Common myeloid progenitor, CD34-positive (primary cell): ENCODE measurements at regions not wholly inside any gene's neighbourhood (a gene's known extent, or its start where the extent isn't known, plus 50 kb on each side); places are given as distances from the start of the nearest gene placed in this dataset.

ENCODE experiments used
- CTCF ChIA-PET: fragments of 350-600 bp; sonication (Branson Sonifier 250); formaldehyde crosslinking; loops from one replicate; lab custom pipeline; 2021; ENCODE audit warnings: antibody characterized with exemption; lab: Charles Lee
- POLR2A ChIA-PET: fragments of 350-600 bp; sonication (Branson Sonifier 250); formaldehyde crosslinking; loops from one replicate; lab custom pipeline; 2021; ENCODE audit warnings: antibody characterized with exemption; lab: Charles Lee
- DNase-seq, 3 donors: peaks; one replicate each; pipeline versions ENCODE4 v3.0.0 to v3.0.0-alpha.2; 2013
- H3K27ac ChIP-seq, 2 experiments: 1 replicate in 1 of 2; 2 replicates in 1 of 2; pipeline ENCODE4 v1.7.0; 2013; ENCODE audit warnings: inconsistent platforms in 2 of 2, low read length in 2 of 2, mild to moderate bottlenecking in 2 of 2, low read depth in 1 of 2, moderate library complexity in 1 of 2; ENCODE audit not compliant: severe bottlenecking in 2 of 2, insufficient read depth in 1 of 2, poor library complexity in 1 of 2
- H3K27me3 ChIP-seq, 5 experiments: replicated peaks in 2 of 5; 1 replicate in 3 of 5; 2 replicates in 2 of 5; pipeline versions ENCODE4 v1.6.1 to v1.7.0; 2013; ENCODE audit warnings: low read length in 4 of 5, mild to moderate bottlenecking in 2 of 5, moderate library complexity in 2 of 5, inconsistent platforms in 1 of 5; ENCODE audit not compliant: insufficient read depth in 5 of 5, control insufficient read depth in 4 of 5
- H3K36me3 ChIP-seq, 4 experiments: 1 replicate in 2 of 4; 2 replicates in 2 of 4; pipeline versions ENCODE4 v1.6.1 to v1.7.0; 2013; ENCODE audit warnings: low read length in 3 of 4, control low read depth in 1 of 4, mild to moderate bottlenecking in 1 of 4; ENCODE audit not compliant: control insufficient read depth in 4 of 4, insufficient read depth in 4 of 4
- H3K4me1 ChIP-seq, 4 experiments: 1 replicate in 3 of 4; 2 replicates in 1 of 4; pipeline versions ENCODE4 v1.6.1 to v1.7.1; 2013; ENCODE audit warnings: low read length in 3 of 4, mild to moderate bottlenecking in 3 of 4, control low read depth in 1 of 4, inconsistent platforms in 1 of 4, moderate library complexity in 1 of 4; ENCODE audit not compliant: control insufficient read depth in 4 of 4, insufficient read depth in 4 of 4; ENCODE audit errors: control extremely low read depth in 1 of 4
- H3K4me3 ChIP-seq, 7 experiments: 1 replicate in 4 of 7; 2 replicates in 3 of 7; pipeline versions ENCODE4 v1.5.1 to v1.7.0; 2013; ENCODE audit warnings: mild to moderate bottlenecking in 7 of 7, low read length in 6 of 7, moderate library complexity in 6 of 7, inconsistent platforms in 2 of 7, low read depth in 2 of 7, control low read depth in 1 of 7; ENCODE audit not compliant: insufficient read depth in 4 of 7, control insufficient read depth in 1 of 7; ENCODE audit errors: extremely low read depth in 1 of 7
- H3K9me3 ChIP-seq, 5 experiments: 1 replicate in 4 of 5; 2 replicates in 1 of 5; pipeline versions ENCODE4 v1.6.1 to v1.7.1; 2013; ENCODE audit warnings: low read length in 4 of 5, mild to moderate bottlenecking in 2 of 5, inconsistent platforms in 1 of 5, low read depth in 1 of 5, moderate library complexity in 1 of 5; ENCODE audit not compliant: control insufficient read depth in 4 of 5, insufficient read depth in 2 of 5; ENCODE audit errors: control extremely low read depth in 1 of 5
- WGBS: methylation state at CpG from one replicate; pipeline ENCODE4 v1.1.5; 2013; ENCODE audit not compliant: insufficient coverage; 5-methylcytosine and 5-hydroxymethylcytosine counted together

- no peak for DNase-seq
- POLR2A ChIA-PET = no interaction called here
- H3K4me3 ChIP-seq = no peak overlapping the region
- CTCF ChIA-PET = no interaction called here
- H3K4me1 ChIP-seq = no peaks in the 10 kb centered on the region
- no peaks in the 10 kb centered on the region for H3K36me3 ChIP-seq
- WGBS = 100% methylated on average over 1 of the region's 3 CpGs
- H3K27ac ChIP-seq = no peak overlapping the region
- H3K9me3 ChIP-seq = no peaks in the 10 kb centered on the region
- peaks cover 4 to 53% (median 12%) of the 10 kb centered on the region in 5 experiments for H3K27me3 ChIP-seq
Observed at GRCh38 chr15:98586066-98586465, 62.3 kb upstream of the IGF1R start.

GRCh38 chr15:98592136-98592535, 56.2 kb upstream of the IGF1R start:
- no peaks in the 10 kb centered on the region for H3K36me3 ChIP-seq
- CTCF ChIA-PET = no interaction called here
- no peak overlapping the region for H3K4me3 ChIP-seq
- no peak for DNase-seq
- peaks cover 0 to 8% (median 2%) of the 10 kb centered on the region in 5 experiments for H3K27me3 ChIP-seq
- 95% methylated on average over 10 of the region's 12 CpGs for WGBS
- POLR2A ChIA-PET = no interaction called here
- no peaks in the 10 kb centered on the region for H3K9me3 ChIP-seq
- H3K4me1 ChIP-seq = no peaks in the 10 kb centered on the region
- no peak overlapping the region for H3K27ac ChIP-seq

DNA sequence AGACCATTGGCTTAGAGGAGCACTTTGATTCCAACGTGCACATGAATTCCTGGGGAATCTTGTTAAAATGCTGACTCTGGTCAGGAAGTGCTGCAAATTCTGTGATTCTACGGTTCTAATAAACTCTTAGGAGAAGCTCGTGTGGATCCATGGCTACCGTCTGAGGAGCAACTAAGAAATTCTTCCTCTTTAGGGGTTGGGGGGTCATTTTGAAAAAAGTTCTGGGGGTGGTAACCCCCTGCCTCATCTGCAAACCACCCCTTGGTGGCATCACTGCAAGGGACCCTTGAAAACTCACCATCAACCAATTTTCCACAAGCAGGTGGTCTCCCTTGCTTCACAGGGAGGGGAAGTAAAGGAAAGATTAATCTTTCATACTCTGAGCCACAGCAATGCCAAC, 52.2 kb upstream of the IGF1R start:
- no peaks in the 10 kb centered on the region for H3K9me3 ChIP-seq
- H3K36me3 ChIP-seq = no peaks in the 10 kb centered on the region
- CTCF ChIA-PET = interaction anchor here (1.3 to 1.8 kb wide), 2 partner anchors 14 to 15 kb away, joined by 4 read pairs; no protein-coding TSS in a partner anchor
- H3K4me3 ChIP-seq = no peak overlapping the region
- H3K27ac ChIP-seq = no peak overlapping the region
- H3K27me3 ChIP-seq = peaks cover 0 to 6% (median 2%) of the 10 kb centered on the region in 5 experiments
- 96% methylated on average over 3 of the region's 4 CpGs for WGBS
- peaks cover 5 to 13% (median 9%) of the 10 kb centered on the region in 4 experiments for H3K4me1 ChIP-seq
- no peak for DNase-seq
- POLR2A ChIA-PET = interaction anchor here (0.6 kb wide), 1 partner anchor 54 kb away, joined by 7 read pairs; no protein-coding TSS in a partner anchor

DNA sequence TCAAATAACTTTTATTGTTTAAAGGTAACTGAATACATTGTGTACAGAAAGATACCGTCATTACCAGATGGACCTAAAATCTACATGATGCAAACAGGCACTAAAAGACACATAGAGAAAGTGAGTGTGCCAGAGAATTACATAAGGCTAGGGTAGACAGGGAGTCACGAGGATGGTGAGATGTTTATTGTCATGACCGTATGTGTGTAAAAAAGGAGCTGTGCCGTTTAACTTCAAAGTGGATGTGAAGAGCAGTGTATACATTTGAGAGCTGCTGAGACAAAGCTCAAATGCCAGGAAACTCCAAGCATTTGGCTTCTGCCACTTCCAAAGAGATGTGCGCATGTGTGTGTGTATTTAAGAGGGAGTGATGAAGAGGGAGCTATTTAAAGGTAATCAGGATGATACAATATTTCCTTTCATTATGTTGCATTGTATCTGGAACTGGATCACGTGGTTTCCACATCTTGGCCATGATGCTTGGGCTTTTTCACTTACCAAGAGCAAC, 51.4 kb upstream of the IGF1R start:
- no peaks in the 10 kb centered on the region for H3K9me3 ChIP-seq
- H3K4me1 ChIP-seq = peaks cover 5 to 13% (median 9%) of the 10 kb centered on the region in 4 experiments
- no peaks in the 10 kb centered on the region for H3K36me3 ChIP-seq
- DNase-seq = no peak
- 90% methylated on average over 5 of the region's 6 CpGs for WGBS
- ChIA-PET POLR2A (interaction anchor here (0.6 kb wide), 1 partner anchor 54 kb away, joined by 7 read pairs; no protein-coding TSS in a partner anchor), CTCF (interaction anchor here (1.0 to 1.3 kb wide), 2 partner anchors 15 to 35 kb away, joined by 3 to 4 read pairs; no protein-coding TSS in a partner anchor)
- H3K4me3 ChIP-seq = no peak overlapping the region
- H3K27me3 ChIP-seq = peaks cover 0 to 3% (median 2%) of the 10 kb centered on the region in 5 experiments
- no peak overlapping the region for H3K27ac ChIP-seq

GRCh38 chr15:98597666-98598065, 50.7 kb upstream of the IGF1R start:
- POLR2A ChIA-PET = no interaction called here

More at GRCh38 chr15:98597666-98598065, 50.7 kb upstream of the IGF1R start:
- Histone ChIP-seq H3K4me3 (no peak overlapping the region), H3K4me1 (peaks cover 5 to 13% (median 9%) of the 10 kb centered on the region in 4 experiments), H3K27me3 (peaks cover 0 to 3% (median 0%) of the 10 kb centered on the region in 5 experiments), H3K27ac (no peak overlapping the region), H3K36me3 (no peaks in the 10 kb centered on the region), H3K9me3 (no peaks in the 10 kb centered on the region)
- WGBS = 91% methylated on average over 3 of the region's 4 CpGs
- CTCF ChIA-PET = interaction anchor here (1.0 to 1.3 kb wide), 2 partner anchors 15 to 35 kb away, joined by 3 to 4 read pairs; no protein-coding TSS in a partner anchor
- DNase-seq = no peak
